ENCODE measurements at regions not wholly inside any gene's neighbourhood (a gene's known extent, or its start where the extent isn't known, plus 50 kb on each side); places are given as distances from the start of the nearest gene placed in this dataset.

DNA sequence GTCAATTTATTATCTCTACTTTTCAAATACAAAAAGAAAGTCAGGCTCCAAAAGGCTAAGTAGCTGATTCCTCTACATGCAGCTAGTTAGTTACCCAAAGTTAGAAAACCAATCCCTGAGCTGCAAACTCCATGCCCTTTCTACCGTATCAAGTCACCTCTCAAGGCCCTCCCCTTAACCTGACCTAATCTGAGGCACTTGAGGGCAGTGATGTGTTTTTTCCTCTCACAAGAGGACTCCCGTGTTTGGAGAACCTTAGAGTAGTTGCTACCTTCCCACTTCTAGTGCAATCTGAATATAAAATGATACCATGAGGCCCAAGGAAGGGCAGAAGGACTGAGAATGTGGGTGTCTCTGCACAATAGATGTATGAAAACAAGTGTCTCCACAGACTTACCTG, 907.9 kb upstream of the CELF4 start:
- no peak for DNase-seq

GRCh38 chr18:38470421-38470820, 904.8 kb upstream of the CELF4 start:
- DNase-seq, result no peak

DNA sequence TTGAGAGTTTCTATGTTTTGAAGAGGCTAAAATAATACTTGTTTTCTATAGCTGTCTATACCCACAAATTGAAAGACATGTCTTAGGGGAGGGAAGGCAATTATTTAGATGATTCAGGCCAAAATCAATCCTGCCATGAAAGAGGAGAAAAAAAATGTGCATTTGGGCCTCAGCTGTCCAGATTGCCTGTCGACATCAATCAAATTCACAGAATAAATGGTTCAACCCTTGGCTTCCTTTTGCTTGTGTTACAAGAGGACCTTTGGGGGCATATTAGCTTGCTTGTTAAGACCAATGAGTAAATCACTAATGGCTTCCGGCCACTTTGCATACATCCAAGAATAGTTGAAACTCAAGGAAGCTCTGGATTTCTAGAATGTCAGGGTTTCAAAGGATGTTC, 900.8 kb upstream of the CELF4 start:
- no peak for DNase-seq

- no peak for DNase-seq
Observed at GRCh38 chr18:38464024-38464423, 898.4 kb upstream of the CELF4 start.

- DNase-seq, result no peak
Observed at GRCh38 chr18:38460657-38461056, 895.1 kb upstream of the CELF4 start.

DNA sequence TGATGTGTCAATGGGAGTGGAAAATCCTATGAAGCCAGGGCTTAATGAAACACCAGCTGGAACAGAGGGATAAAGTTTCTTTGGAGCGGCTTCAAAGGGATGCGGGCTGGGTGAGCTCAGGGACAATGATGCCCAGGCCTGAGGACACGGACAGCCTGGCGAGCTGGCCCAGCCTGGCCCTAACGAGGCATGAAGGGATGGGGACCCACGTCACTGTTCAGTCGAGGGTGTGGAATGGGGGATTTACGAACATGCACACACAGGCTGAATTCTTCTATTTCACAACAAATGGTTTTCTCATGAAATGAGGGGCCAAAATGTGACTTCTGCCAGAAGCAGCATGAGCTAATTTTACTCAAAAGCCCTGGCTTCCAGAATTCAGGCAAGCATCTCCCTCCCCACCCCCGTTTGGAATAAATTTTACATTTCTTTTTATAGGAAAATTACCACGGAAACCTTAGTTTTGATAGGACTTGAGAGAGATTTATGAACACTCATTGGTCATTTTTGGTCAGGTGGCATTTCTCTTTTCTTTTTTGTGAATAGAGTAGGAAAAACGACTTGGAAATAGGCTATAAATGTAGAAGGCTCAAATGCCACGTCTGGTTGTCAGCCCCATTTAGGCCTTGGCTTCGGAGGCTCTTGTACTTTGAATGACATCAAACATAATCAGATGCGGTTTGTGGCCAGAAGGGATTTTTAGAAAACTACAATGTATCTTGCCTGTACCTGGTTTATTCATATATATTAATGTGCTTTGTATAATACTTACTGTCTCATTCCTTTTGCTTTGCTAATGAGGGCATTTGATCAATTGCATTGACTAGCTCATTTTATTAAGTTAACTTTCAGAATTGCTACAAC, 893.8 kb upstream of the CELF4 start:
- DNase-seq, result no peak

GRCh38 chr18:38458698-38459097, 893.1 kb upstream of the CELF4 start:
- no peak for DNase-seq

GRCh38 chr18:38456253-38456652, 890.7 kb upstream of the CELF4 start:
- no peak for DNase-seq

DNA sequence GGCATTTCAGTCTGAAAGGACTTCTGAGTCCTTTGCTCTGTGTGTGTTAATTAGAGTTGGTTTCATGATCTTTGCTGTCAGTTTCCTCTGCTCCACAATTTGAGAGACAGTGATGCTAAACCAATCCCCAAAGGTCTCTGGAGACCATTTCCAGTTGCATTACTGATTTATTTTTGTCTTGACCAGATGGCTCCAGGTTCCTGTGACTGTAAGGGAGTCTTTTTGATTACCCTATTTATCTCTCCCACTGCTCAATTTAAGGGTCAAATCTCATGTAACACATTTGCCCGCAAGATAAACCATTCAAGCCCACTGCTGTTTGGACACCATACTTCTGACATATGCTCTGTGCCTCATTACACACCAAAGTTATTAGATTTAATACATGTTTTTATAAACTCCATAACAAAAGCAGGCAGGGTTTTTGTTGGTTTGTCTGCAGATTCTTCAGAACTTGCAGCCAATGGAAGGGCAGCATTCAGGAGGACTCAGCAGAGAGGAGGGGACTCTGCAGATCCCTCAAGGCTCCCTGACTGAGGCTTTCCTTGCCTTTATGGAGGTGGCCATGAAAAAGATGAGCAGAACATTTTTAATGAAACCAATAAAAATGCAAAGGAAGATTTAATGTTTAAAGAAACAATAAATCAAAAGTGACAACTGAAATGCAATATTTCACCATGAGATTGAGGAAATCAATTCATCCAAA, 889.3 kb upstream of the CELF4 start:
- DNase-seq, result no peak

GRCh38 chr18:38453880-38454279, 888.3 kb upstream of the CELF4 start:
- no peak for DNase-seq

- no peak for DNase-seq
Observed at GRCh38 chr18:38450876-38451275, 885.3 kb upstream of the CELF4 start.

DNA sequence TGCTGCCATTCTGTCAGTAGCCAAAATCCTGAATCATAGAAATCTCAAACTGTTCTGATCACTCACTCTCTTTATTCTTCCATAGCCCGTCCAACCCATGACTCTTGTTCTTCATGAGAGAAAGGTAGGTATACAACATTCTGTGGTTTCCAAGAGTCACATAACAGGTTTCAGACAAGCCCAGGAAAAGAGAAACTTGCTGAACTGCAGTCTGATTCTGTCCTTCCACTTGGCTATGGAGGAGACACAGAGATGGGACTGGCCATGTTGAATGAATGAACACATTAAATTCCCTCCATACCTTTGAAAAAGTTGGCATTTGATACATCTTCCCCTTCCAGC, 880.2 kb upstream of the CELF4 start:
- DNase-seq, result no peak

DNA sequence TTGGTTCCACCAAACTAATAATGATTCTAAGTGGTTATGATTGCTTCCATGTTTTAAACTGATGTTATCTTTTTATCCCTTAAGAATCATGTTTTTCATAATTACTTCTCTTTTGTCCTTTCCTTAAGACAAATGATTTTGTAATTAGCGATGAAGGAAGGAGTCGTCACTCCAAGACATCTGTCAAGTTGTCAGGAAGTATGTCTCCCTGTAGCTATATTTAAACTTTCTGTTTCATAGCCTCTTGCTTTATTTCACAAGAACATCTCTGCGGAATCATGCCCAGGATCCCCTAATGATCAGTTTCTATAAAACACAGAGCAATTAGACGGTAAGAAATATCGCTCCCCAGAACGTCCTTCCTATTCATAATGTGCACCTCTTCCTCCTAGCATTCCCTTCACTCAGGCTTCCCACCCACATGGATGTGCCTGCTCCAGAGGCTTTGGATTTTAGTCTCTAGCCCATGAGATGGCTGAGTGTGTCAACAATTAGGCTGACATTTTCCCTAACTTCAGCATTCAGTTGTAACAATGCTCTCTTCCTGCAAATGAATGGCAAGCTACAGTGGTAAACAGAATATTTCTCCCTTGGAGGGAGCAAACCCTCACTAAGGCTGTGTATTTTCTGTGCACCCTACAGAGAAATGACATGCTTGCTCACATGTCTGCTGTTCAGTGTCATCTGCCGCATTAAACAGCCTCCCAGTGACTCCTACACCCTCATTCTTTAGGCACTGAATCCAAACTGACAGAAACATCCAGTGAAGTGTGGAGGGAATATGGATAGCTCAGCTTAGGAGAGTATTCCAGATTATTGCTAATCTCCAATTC, 879.6 kb upstream of the CELF4 start:
- no peak for DNase-seq

DNA sequence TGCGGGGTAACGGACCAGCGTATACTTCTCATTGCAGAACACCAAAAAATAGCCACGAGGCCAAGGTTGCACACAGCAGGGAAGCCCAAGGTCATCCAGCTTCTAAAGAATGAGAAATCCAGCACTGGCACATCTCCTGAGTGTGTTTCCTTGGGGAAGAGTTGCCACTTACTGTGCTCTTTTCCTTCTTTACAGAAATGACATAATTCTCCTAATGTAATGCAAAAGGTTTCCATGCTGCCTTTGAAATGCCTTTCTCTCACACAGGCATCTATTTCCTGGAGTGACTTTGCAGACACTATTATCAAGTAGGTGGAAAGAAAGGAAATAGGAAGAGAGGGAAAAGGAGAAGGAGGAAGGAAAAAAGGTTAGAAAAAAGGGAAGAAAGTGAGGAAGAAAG, 862.1 kb upstream of the CELF4 start:
- no peak for DNase-seq

- DNase-seq, result peak; percentile 10
Observed at GRCh38 chr18:38427234-38427633, 861.6 kb upstream of the CELF4 start.

DNA sequence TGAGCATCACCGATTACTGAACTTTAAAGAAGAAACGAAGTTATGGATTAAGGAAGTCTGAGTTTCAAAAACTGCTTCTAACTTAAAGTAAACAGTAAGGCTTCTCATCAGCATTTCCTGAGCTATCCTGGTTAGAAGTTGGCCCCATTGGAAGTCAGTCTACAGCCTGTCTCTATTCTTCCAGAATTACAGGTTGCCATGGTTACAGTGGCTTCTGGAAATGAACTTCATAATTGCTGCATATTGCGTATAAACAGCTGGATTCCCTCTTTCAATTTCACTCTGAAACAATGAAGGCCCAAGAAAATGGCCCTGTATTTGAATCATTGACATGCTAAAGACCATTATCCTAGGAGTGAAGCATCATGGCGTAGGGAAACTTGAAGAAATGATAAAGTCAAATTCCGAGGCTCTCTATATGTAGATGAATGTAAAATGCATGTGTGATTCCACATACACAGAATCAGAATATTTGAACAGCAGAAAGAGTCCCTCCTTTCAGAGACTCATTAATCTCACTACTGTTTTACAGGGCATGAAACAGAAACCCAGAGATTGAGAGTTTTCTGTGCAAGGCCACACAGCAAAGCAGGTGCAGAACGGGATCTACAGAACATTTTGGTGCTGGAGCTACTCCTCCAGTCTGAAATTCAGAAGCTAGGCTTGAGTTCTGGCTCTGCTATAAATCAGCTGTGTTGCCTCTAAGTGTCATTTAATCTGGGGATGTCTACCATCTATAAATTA, 856.4 kb upstream of the CELF4 start:
- no peak for DNase-seq

DNA sequence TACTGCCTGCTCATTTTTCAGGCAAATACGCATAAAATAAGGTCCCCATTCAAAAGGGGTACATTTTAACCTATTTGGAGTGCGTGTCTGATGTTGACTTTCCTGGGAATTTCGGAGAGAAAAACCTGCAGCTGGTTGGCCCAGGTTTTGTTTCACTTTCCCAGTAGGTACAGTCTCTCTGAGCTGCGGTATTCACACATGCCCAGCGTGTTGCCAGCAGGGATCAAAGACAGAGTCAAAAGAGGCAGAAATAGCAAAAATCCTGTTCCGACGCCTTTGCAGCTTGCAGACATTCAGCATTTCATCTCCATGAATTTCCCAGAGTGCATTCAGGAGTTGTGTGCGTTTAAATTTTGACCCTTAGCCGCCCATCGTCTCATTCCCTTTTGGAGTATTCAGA, 855.4 kb upstream of the CELF4 start:
- no peak for DNase-seq

DNA sequence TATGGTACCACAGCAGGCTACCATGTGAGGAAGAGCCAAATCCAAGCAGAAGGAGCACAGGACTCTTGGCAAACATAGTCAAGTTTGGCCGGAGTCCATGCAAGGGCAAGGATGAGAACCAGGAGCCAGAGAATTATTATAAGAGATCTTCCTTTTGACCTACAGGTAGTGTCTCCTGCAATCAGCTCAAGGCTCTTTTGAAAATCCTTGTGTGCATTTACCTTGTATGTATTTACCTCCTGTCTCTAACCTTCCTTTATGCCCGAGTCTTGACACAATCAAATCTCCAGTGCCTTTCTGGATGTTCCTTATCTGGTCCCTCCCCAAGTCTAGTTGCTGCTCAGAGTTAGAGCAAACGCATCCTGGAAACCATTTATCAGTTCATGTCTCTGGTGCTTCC, 855.0 kb upstream of the CELF4 start:
- DNase-seq, result no peak

DNA sequence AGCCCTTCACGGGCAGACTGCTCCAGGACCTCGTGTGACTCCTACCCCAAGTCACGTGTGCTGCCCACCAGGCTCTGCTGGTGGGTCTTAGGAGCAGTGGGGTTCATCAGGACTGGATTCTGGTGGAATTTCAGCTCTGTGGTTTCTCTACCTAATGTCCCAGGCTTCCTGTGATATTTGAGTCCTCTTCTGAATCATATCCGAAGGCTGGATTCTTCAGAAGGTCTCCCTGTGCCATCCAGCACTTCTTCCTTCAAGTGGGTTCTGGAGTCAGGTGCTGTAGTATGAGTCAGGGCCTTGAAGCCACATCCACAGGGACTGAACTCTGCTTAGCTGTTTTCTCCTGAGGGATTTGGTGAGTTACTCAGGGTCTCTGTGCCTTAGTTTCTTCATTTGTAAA, 850.2 kb upstream of the CELF4 start:
- DNase-seq, result no peak

DNA sequence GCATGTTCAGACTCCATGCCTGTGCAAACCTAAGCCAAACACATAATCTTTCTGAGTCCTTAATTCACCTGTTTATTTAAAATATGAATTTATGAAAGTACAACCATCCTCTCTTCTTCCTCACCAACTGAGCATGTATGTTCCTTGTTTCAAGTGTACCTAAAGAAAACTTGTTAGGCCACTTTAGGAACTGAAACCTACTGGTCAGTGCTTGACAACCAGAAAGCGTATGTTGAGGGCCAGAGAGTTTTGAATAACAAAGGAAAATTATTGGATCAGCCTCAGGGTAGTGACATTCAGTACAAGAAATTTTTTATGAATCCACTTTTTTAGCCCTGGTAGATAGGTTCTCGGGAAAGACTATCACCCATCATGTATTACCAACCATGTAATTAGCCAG, 847.6 kb upstream of the CELF4 start:
- DNase-seq, result no peak

GRCh38 chr18:38406607-38407006, 841.0 kb upstream of the CELF4 start:
- no peak for DNase-seq

- no peak for DNase-seq
Observed at GRCh38 chr18:38402509-38402908, 836.9 kb upstream of the CELF4 start.

DNA sequence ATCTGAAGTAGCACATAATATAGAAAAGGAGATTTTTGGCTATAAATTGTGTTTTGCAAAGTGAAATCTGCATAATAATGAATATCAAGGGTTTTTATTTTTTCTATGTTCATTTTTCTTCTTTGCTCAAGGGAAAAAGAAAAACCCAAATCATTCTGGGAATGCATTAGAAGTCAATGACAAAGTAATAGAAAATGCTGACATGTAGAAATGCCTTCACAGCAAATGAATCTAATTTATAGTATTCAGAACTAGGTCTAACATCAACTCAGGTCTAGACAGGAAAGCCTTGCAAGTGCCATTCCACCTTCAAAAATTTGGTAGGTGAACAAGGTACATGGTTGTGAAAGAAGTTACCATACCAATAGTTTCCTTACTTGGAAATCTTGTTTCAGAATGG, 831.5 kb upstream of the CELF4 start:
- DNase-seq, result no peak
